ENCODE measurements at regions not wholly inside any gene's neighbourhood (a gene's known extent, or its start where the extent isn't known, plus 50 kb on each side); places are given as distances from the start of the nearest gene placed in this dataset.
"Not testable (repeated sequence)": the region's sequence is repeated elsewhere in the genome, so short reads cannot be mapped to it uniquely, and the experiment has no call there.

GRCh38 chr10:118901906-118902305 is 127.6 kb upstream of the NANOS1 start:
- H3K27ac ChIP-seq (ENCODE audit: low read length) = no peak overlapping the region
- H2AFZ ChIP-seq (ENCODE audit: low read length) = no peak overlapping the region
- no peaks in the 10 kb centered on the region for H3F3A ChIP-seq (ENCODE audit: insufficient read depth, low read length)
- H3K9me2 ChIP-seq (replicated peaks; ENCODE audit: insufficient read depth, low read length) = no peaks in the 10 kb centered on the region
- no peak for TF ChIP-seq EZH2 (optimal IDR thresholded peaks at IDR 0.05; ENCODE audit: low read depth, low read length)
- TF ChIP-seq CTCF (IDR thresholded peaks at IDR 0.05; ENCODE audit: low read length) = no peak
- no peak for TF ChIP-seq EZH2phosphoT487 (IDR thresholded peaks at IDR 0.05; ENCODE audit: low read length)
- H3K79me2 ChIP-seq (ENCODE audit: low read length) = no peaks in the 10 kb centered on the region
- H3K9me3 ChIP-seq (replicated peaks; ENCODE audit: insufficient read depth, low read length) = no peaks in the 10 kb centered on the region
- no peaks in the 10 kb centered on the region for H3K36me3 ChIP-seq (replicated peaks; ENCODE audit: insufficient read depth, low read length)
- DNase-seq = no peak
- H3K4me2 ChIP-seq (ENCODE audit: low read depth, low read length) = no peak overlapping the region
- no peaks in the 10 kb centered on the region for H3K27me3 ChIP-seq (replicated peaks; ENCODE audit: insufficient read depth, low read length)
- H3K4me1 ChIP-seq (ENCODE audit: low read length) = no peaks in the 10 kb centered on the region
- H3K9ac ChIP-seq (ENCODE audit: low read length) = no peak overlapping the region
- H3K4me3 ChIP-seq (ENCODE audit: low read length) = no peak overlapping the region
- no peaks in the 10 kb centered on the region for H4K20me1 ChIP-seq (ENCODE audit: insufficient read depth, low read length)

- H3K4me2 ChIP-seq (ENCODE audit: low read depth, low read length); H3K27ac ChIP-seq (ENCODE audit: low read length); DNase-seq; H3K9ac ChIP-seq (ENCODE audit: low read length); H3F3A ChIP-seq (ENCODE audit: insufficient read depth, low read length); H4K20me1 ChIP-seq (ENCODE audit: insufficient read depth, low read length); H3K4me3 ChIP-seq (ENCODE audit: low read length); H3K27me3 ChIP-seq (replicated peaks; ENCODE audit: insufficient read depth, low read length); H3K36me3 ChIP-seq (replicated peaks; ENCODE audit: insufficient read depth, low read length); H3K9me3 ChIP-seq (replicated peaks; ENCODE audit: insufficient read depth, low read length); H3K79me2 ChIP-seq (ENCODE audit: low read length); H3K9me2 ChIP-seq (replicated peaks; ENCODE audit: insufficient read depth, low read length); H3K4me1 ChIP-seq (ENCODE audit: low read length); H2AFZ ChIP-seq (ENCODE audit: low read length): not testable (repeated sequence)
These were observed 126.9 kb upstream of the NANOS1 start for GRCh38 chr10:118902656-118903055.

- Histone ChIP-seq H4K20me1 (ENCODE audit: insufficient read depth, low read length) (no peaks in the 10 kb centered on the region), H3K27ac (ENCODE audit: low read length) (no peak overlapping the region)
- TF ChIP-seq EZH2phosphoT487 (IDR thresholded peaks at IDR 0.05; ENCODE audit: low read length) = no peak
These were observed 126.3 kb upstream of the NANOS1 start for GRCh38 chr10:118903251-118903650.

GRCh38 chr10:118903691-118904090 is 125.8 kb upstream of the NANOS1 start:
- no peaks in the 10 kb centered on the region for H4K20me1 ChIP-seq (ENCODE audit: insufficient read depth, low read length)
- no peak overlapping the region for H3K9ac ChIP-seq (ENCODE audit: low read length)
- no peaks in the 10 kb centered on the region for H3K9me3 ChIP-seq (replicated peaks; ENCODE audit: insufficient read depth, low read length)
- TF ChIP-seq EZH2 (optimal IDR thresholded peaks at IDR 0.05; ENCODE audit: low read depth, low read length) (no peak), EZH2phosphoT487 (IDR thresholded peaks at IDR 0.05; ENCODE audit: low read length) (no peak), CTCF (IDR thresholded peaks at IDR 0.05; ENCODE audit: low read length) (no peak)
- H3K4me2 ChIP-seq (ENCODE audit: low read depth, low read length) = no peak overlapping the region
- H2AFZ ChIP-seq (ENCODE audit: low read length) = no peak overlapping the region
- no peak overlapping the region for H3K27ac ChIP-seq (ENCODE audit: low read length)
- no peaks in the 10 kb centered on the region for H3K36me3 ChIP-seq (replicated peaks; ENCODE audit: insufficient read depth, low read length)
- H3K9me2 ChIP-seq (replicated peaks; ENCODE audit: insufficient read depth, low read length) = no peaks in the 10 kb centered on the region
- H3F3A ChIP-seq (ENCODE audit: insufficient read depth, low read length) = no peaks in the 10 kb centered on the region
- no peak overlapping the region for H3K4me3 ChIP-seq (ENCODE audit: low read length)
- H3K79me2 ChIP-seq (ENCODE audit: low read length) = no peaks in the 10 kb centered on the region
- H3K27me3 ChIP-seq (replicated peaks; ENCODE audit: insufficient read depth, low read length) = no peaks in the 10 kb centered on the region
- DNase-seq = no peak
- no peaks in the 10 kb centered on the region for H3K4me1 ChIP-seq (ENCODE audit: low read length)

More at GRCh38 chr10:118903251-118903650, 126.3 kb upstream of the NANOS1 start:
- Histone ChIP-seq H3K79me2 (ENCODE audit: low read length) (no peaks in the 10 kb centered on the region), H3K4me2 (ENCODE audit: low read depth, low read length) (no peak overlapping the region), H3K27me3 (replicated peaks; ENCODE audit: insufficient read depth, low read length) (no peaks in the 10 kb centered on the region), H3K4me1 (ENCODE audit: low read length) (no peaks in the 10 kb centered on the region), H3K9me3 (replicated peaks; ENCODE audit: insufficient read depth, low read length) (no peaks in the 10 kb centered on the region), H2AFZ (ENCODE audit: low read length) (no peak overlapping the region), H3K9ac (ENCODE audit: low read length) (no peak overlapping the region), H3F3A (ENCODE audit: insufficient read depth, low read length) (no peaks in the 10 kb centered on the region), H3K9me2 (replicated peaks; ENCODE audit: insufficient read depth, low read length) (no peaks in the 10 kb centered on the region), H3K4me3 (ENCODE audit: low read length) (no peak overlapping the region), H3K36me3 (replicated peaks; ENCODE audit: insufficient read depth, low read length) (no peaks in the 10 kb centered on the region)
- no peak for DNase-seq
